A549 (cell line): ENCODE measurements at regions not wholly inside any gene's neighbourhood (a gene's known extent, or its start where the extent isn't known, plus 50 kb on each side); places are given as distances from the start of the nearest gene placed in this dataset.

Experiments used
- ATAC-seq, 2 experiments: fragments of 200-7000 bp in 1 of 2; fragments of >200 bp in 1 of 2; cut with Nextera tagmentation in 1 of 2; cut with Tn5 transposase in 1 of 2; 3 replicates each; pipeline versions ENCODE4 v1.8.0 to v1.9.1; 2018 to 2020; ENCODE audit warnings: mild to moderate bottlenecking in 1 of 2, moderate library complexity in 1 of 2
- CTCF ChIA-PET: fragments of 300-600 bp; sonication (Branson Sonifier 250); formaldehyde crosslinking; extraction: SDS; loops from one replicate; lab custom pipeline; 2021; ENCODE audit warnings: antibody characterized with exemption, inconsistent platforms; lab: Yijun Ruan, JAX
- POLR2A ChIA-PET: fragments of 350-600 bp; formaldehyde crosslinking; extraction: SDS; loops from one replicate; lab custom pipeline; 2021; ENCODE audit warnings: antibody characterized with exemption, inconsistent platforms; lab: Yijun Ruan, JAX
- DNase-seq, 2 experiments: peaks; one replicate each; pipeline versions ENCODE4 v3.0.0 to v3.0.0-alpha.2; 2011 to 2016; ENCODE audit warnings: low read depth in 1 of 2, low spot score in 1 of 2
- FAIRE-seq: peaks from 2 replicates; lab custom pipeline; 2011; peaks lifted over from hg19 to GRCh38; lab: Jason Lieb, UNC
- H3K27ac ChIP-seq, 2 experiments: fragments of >200 bp; sonication (Bioruptor Twin); formaldehyde crosslinking; 3 replicates each; pipeline ENCODE4 v1.5.1; 2016 to 2017
- H3K4me1 ChIP-seq: fragments of >200 bp; sonication (Bioruptor Twin); formaldehyde crosslinking; 3 replicates; pipeline ENCODE4 v1.6.1; 2016
- H3K4me2 ChIP-seq: fragments of >200 bp; sonication (Bioruptor Twin); formaldehyde crosslinking; 3 replicates; pipeline ENCODE4 v1.6.1; 2016
- H3K4me3 ChIP-seq: fragments of >200 bp; sonication (Bioruptor Twin); formaldehyde crosslinking; 3 replicates; pipeline ENCODE4 v1.5.1; 2016
- H3K9me3 ChIP-seq: fragments of >200 bp; sonication (Bioruptor Twin); formaldehyde crosslinking; 3 replicates; pipeline ENCODE4 v1.6.1; 2016
- BCL3 ChIP-seq: fragments of >200 bp; sonication (Bioruptor Twin); formaldehyde crosslinking; IDR thresholded peaks from 3 replicates; pipeline ENCODE4 v1.6.1; 2016
- CBX2 ChIP-seq: fragments of 200-600 bp; sonication (generic); IDR thresholded peaks from 2 replicates; pipeline ENCODE4 v1.6.1; 2016; ENCODE audit warnings: low read depth, mild to moderate bottlenecking, borderline replicate concordance
- CEBPB ChIP-seq, 2 experiments: fragments of >200 bp in 1 of 2; sonication (Bioruptor Twin) in 1 of 2; formaldehyde crosslinking in 1 of 2; IDR thresholded peaks; 2 replicates each; pipeline ENCODE4 v1.6.1; 2012 to 2016
- CTCF ChIP-seq: fragments of >200 bp; sonication (Bioruptor Twin); formaldehyde crosslinking; IDR thresholded peaks from 3 replicates; pipeline ENCODE4 v1.5.1; 2016
- E2F6 ChIP-seq: IDR thresholded peaks from 2 replicates; pipeline ENCODE4 v1.6.1; 2012; ENCODE audit warnings: low read depth, borderline replicate concordance
- ELK1 ChIP-seq: fragments of 150-350 bp; IDR thresholded peaks from 2 replicates; pipeline ENCODE4 v1.6.1; 2014; ENCODE audit warnings: low read depth, mild to moderate bottlenecking, low read length
- ESRRA ChIP-seq: fragments of 150-350 bp; IDR thresholded peaks from 2 replicates; pipeline ENCODE4 v1.6.1; 2014; ENCODE audit warnings: mild to moderate bottlenecking, low read length, borderline replicate concordance
- FOSL2 ChIP-seq, 2 experiments: fragments of 450-650 bp in 1 of 2; fragments of >200 bp in 1 of 2; sonication (Bioruptor Twin) in 1 of 2; formaldehyde crosslinking; IDR thresholded peaks; 2 replicates each; pipeline versions ENCODE4 v1.5.0 to v1.6.1; 2016 to 2020; ENCODE audit warnings: mild to moderate bottlenecking in 1 of 2, moderate library complexity in 1 of 2
- FOXS1 ChIP-seq: fragments of 250-450 bp; sonication (Bioruptor Pico); IDR thresholded peaks from 2 replicates; pipeline ENCODE4 v1.5.0; 2020; ENCODE audit warnings: mild to moderate bottlenecking, moderate library complexity
- HES2 ChIP-seq: fragments of >200 bp; sonication (Bioruptor Twin); formaldehyde crosslinking; IDR thresholded peaks from 2 replicates; pipeline ENCODE4 v1.6.1; 2016
- HEYL ChIP-seq: fragments of 250-450 bp; sonication (Bioruptor Pico); IDR thresholded peaks from 2 replicates; pipeline ENCODE4 v1.8.0; 2021; ENCODE audit warnings: mild to moderate bottlenecking, moderate library complexity
- HOXA7 ChIP-seq: fragments of 250-450 bp; sonication (Bioruptor Pico); IDR thresholded peaks from 2 replicates; pipeline ENCODE4 v1.5.0; 2020; ENCODE audit warnings: mild to moderate bottlenecking, moderate library complexity
- JUNB ChIP-seq: fragments of >200 bp; sonication (Bioruptor Twin); formaldehyde crosslinking; IDR thresholded peaks from 2 replicates; pipeline ENCODE4 v1.6.1; 2016
- MAX ChIP-seq: IDR thresholded peaks from 2 replicates; pipeline ENCODE4 v1.6.1; 2012
- MYC ChIP-seq: IDR thresholded peaks from 2 replicates; pipeline ENCODE4 v1.6.1; 2012; ENCODE audit warnings: mild to moderate bottlenecking, inconsistent platforms, low read length, improper control_type of control experiment, borderline replicate concordance
- NFE2L2 ChIP-seq: fragments of 150-350 bp; conservative IDR thresholded peaks from 2 replicates; pipeline ENCODE4 v1.6.1; 2014; ENCODE audit warnings: low read length
- POLR2A ChIP-seq: IDR thresholded peaks from 2 replicates; pipeline ENCODE4 v1.6.1; 2012; ENCODE audit warnings: mild to moderate bottlenecking, low read length
- RARB ChIP-seq: fragments of 250-450 bp; sonication (Bioruptor Pico); IDR thresholded peaks from 2 replicates; pipeline ENCODE4 v1.8.0; 2021; ENCODE audit warnings: mild to moderate bottlenecking, moderate library complexity
- TFCP2L1 ChIP-seq: fragments of 250-450 bp; sonication (Bioruptor Pico); IDR thresholded peaks from 2 replicates; pipeline ENCODE4 v1.5.0; 2021; ENCODE audit warnings: mild to moderate bottlenecking
- TP53 ChIP-seq: fragments of 250-450 bp; sonication (Bioruptor Pico); IDR thresholded peaks from 2 replicates; pipeline ENCODE4 v1.5.0; 2021; ENCODE audit warnings: mild to moderate bottlenecking, moderate library complexity
- USF2 ChIP-seq: fragments of 450-650 bp; IDR thresholded peaks from 2 replicates; pipeline ENCODE4 v1.6.1; 2014; ENCODE audit warnings: antibody characterized with exemption
- WGBS: methylation state at CpG from one replicate; pipeline ENCODE4 v1.1.6; 2017; ENCODE audit errors: missing lambda C conversion rate; 5-methylcytosine and 5-hydroxymethylcytosine counted together

DNA sequence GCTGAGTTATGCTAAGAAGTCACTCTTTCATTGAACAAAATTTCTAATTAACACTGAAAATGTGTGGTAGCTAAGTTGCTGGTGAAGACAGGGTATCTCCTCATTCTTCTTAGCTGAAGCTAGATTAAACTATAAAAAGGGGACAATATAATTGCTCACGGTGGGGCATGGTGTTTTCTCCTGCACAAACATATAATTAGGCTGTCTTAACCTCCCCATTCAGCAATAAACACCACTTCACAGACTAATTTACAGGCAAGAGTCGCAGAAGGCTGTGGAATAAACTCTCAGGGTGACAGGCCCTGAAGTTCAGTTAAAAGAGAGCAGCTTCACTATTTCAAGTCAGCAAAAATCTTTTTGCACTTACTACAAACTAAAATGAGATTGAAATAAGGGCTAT lies 338.9 kb upstream of the NT5E start:
- Histone ChIP-seq H3K4me1 (0 out of 3 replicates have a peak, but pooled peaks cover 3% of the 10 kb centered on the region), H3K27ac (no peak overlapping the region), H3K9me3 (no peaks in the 10 kb centered on the region), H3K4me3 (no peak overlapping the region), H3K4me2 (no peak overlapping the region)
- DNase-seq (no peak), FAIRE-seq (no peak), ATAC-seq (no peak)
- ChIA-PET CTCF (no interaction called here), POLR2A (no interaction called here)
- TF ChIP-seq CBX2 (no peak), POLR2A (no peak), E2F6 (no peak), FOSL2 (IDR thresholded peaks at IDR 0.05) (no peak), FOSL2 (CRISPR knock-in tag; IDR thresholded peaks at IDR 0.05) (no peak)
- WGBS = 73% methylated on average over 2 of the region's 2 CpGs

DNA sequence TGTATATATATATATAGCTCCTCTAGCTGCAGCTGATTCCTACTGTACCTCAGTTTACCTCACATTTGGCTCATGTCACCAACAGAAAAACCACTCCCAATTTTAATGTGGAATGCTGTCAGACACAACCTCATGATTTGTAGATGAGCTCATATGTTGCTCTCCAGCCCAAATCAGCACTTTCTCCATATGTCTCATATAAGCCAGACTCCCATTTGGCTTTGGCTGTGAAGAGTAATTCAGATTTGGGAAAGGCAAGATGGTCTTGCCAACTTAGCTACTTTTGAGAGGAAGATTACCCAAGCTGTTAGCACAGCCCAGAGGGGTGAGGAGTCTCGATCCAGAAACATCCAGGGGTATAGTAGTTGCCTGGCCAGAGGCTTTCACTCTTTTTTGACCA lies 342.2 kb upstream of the NT5E start:
- Histone ChIP-seq H3K4me2 (no peak overlapping the region), H3K9me3 (no peaks in the 10 kb centered on the region), H3K27ac (no peak overlapping the region), H3K4me1 (0 out of 3 replicates have a peak, but pooled peaks cover 1% of the 10 kb centered on the region), H3K4me3 (no peak overlapping the region)
- ATAC-seq = no peak
- POLR2A ChIA-PET = no interaction called here
- WGBS = 14% methylated on average over 1 of the region's 1 CpG
- no peak for FAIRE-seq
- CTCF ChIA-PET = no interaction called here
- TF ChIP-seq RARB (CRISPR knock-in tag) (no peak), CTCF (no peak), FOXS1 (no peak), MYC (no peak), E2F6 (no peak), HES2 (no peak), NFE2L2 (no peak), ELK1 (no peak), CEBPB (IDR thresholded peaks at IDR 0.05) (no peak), TP53 (CRISPR knock-in tag) (no peak), TFCP2L1 (no peak), JUNB (no peak), HEYL (no peak), HOXA7 (no peak), MAX (no peak), ESRRA (no peak), USF2 (no peak), BCL3 (no peak)
- DNase-seq = no peak
